HepG2 (cell line): ENCODE measurements at regions not wholly inside any gene's neighbourhood (a gene's known extent, or its start where the extent isn't known, plus 50 kb on each side); places are given as distances from the start of the nearest gene placed in this dataset.

ENCODE experiments used
- MYNN ChIP-seq: sonication (generic); formaldehyde crosslinking; IDR thresholded peaks from 2 replicates; pipeline ENCODE4 v1.4.0; 2020; ENCODE audit warnings: mild to moderate bottlenecking, low read depth, missing genetic modification reagents
- TF ChIP-seq, protein P1 (sequence below): sonication (generic); formaldehyde crosslinking; IDR thresholded peaks from 2 replicates; pipeline ENCODE4 v1.5.0; 2020; ENCODE audit warnings: mild to moderate bottlenecking, missing genetic modification reagents, moderate library complexity

DNA sequence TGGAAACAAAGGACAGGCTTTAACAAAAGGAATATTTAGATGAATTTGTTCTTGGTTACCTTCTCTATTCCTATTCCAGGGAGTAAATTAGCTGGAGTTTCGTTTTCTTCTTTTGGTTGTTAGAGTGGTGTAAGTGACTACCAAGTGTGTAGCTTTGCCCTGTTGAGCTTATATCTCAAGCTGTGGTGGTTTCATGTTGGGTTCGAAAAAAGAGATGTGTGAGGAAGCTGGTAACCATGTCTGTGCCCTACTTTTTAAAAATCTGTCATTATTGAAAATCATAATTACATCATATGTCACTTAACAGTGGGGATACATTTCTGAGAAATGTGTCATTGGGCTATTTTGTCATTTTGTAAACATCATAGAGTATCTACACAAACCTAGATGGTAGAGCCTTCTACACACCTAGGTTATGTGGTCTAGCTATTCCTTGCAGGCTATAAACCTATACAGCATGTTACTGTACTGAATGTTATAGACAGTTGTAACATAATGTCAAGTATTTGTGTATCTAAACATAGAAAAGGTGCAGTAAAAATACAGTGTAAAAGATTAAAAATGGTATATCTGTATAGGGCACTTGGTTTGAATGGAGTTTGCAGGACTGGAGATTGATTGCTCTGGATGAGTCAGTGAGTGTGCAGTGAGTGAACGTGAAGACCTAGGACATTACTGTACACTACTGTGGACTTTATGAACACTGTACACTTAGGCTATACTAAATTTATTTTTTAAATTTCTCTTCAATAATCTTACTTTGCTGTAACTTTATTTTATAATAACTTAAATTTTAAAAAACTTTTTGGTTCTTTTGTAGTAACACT is 90.4 kb downstream of the SEPTIN7 start:
- TF ChIP-seq, protein P1, sequence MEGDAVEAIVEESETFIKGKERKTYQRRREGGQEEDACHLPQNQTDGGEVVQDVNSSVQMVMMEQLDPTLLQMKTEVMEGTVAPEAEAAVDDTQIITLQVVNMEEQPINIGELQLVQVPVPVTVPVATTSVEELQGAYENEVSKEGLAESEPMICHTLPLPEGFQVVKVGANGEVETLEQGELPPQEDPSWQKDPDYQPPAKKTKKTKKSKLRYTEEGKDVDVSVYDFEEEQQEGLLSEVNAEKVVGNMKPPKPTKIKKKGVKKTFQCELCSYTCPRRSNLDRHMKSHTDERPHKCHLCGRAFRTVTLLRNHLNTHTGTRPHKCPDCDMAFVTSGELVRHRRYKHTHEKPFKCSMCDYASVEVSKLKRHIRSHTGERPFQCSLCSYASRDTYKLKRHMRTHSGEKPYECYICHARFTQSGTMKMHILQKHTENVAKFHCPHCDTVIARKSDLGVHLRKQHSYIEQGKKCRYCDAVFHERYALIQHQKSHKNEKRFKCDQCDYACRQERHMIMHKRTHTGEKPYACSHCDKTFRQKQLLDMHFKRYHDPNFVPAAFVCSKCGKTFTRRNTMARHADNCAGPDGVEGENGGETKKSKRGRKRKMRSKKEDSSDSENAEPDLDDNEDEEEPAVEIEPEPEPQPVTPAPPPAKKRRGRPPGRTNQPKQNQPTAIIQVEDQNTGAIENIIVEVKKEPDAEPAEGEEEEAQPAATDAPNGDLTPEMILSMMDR (CRISPR knock-in tag) = no peak
- no peak for TF ChIP-seq MYNN (CRISPR knock-in tag)
